CD4-positive, alpha-beta T cell treated with Interferon alpha-2 for 1 hour (primary cell): ENCODE measurements at regions not wholly inside any gene's neighbourhood (a gene's known extent, or its start where the extent isn't known, plus 50 kb on each side); places are given as distances from the start of the nearest gene placed in this dataset.

Experiments used
- DNase-seq, 2 donors: peaks; one replicate each; pipeline ENCODE4 v3.0.0-alpha.2; 2020 to 2022

DNA sequence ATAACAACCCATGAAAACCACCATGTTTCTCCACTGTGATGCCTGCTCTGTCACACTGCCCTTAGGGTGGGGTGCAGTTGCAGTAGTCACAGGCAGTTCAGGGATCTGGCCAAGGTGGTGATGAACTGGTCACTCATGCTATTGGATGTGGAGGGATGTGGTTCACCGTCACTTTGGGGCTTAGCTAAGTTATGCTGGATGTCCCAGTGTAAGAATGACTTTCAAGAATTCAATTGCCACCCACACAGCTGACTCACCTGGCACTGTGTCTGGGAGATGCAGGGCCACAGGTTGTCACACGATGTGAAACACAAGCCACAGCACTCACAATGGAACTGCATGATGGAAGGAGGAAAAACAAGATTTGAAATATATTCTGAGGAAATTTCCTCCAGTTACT, 146.1 kb upstream of the CTNNB1 start:
- no peak for DNase-seq

GRCh38 chr3:41060106-41060505, 139.2 kb upstream of the CTNNB1 start:
- no peak for DNase-seq

DNA sequence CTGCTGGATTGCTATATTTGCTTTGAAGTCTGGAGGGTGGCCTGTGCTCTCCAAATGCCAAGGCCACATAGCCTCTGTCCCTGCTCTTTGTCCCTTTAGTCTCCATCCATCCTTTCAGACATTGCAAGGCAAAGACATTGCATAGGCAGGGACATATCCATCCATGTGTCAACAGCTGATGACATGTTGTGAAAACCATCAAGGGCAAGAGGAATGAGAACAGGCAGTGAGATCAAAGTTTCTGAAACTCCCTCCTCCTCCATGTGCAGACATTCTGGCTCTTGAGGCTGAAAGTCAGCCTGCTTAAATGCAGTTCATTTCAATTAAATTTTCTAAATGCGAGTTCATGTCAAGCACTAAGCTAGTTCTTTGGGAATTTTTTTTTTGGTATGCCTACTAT, 135.2 kb upstream of the CTNNB1 start:
- no peak for DNase-seq

- no peak for DNase-seq
These were observed 134.8 kb upstream of the CTNNB1 start for GRCh38 chr3:41064526-41064925.

- no peak for DNase-seq
These were observed 134.0 kb upstream of the CTNNB1 start for GRCh38 chr3:41065340-41065739.

DNA sequence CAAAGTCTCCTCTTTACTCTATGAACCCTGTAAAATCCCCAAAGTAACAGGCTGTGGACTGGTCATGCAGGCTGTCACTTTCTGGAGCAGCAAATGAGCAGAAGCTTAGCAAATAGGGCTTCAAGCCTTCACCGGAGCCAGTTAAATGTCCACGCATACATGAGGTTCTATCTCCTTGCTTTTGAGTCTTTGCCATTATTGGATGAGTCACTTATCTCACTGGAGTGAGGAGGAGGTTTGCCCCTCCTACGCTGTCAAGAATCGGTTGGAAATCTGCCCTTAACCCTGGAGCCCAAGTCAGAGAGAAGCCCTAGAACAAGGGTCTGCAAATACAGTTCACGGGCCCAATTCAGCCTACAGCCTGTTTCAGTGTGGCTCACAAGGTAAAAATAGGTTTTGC, 126.1 kb upstream of the CTNNB1 start:
- no peak for DNase-seq

- no peak for DNase-seq
These were observed 123.3 kb upstream of the CTNNB1 start for GRCh38 chr3:41075975-41076374.

- no peak for DNase-seq
These were observed 122.9 kb upstream of the CTNNB1 start for GRCh38 chr3:41076399-41076798.

DNA sequence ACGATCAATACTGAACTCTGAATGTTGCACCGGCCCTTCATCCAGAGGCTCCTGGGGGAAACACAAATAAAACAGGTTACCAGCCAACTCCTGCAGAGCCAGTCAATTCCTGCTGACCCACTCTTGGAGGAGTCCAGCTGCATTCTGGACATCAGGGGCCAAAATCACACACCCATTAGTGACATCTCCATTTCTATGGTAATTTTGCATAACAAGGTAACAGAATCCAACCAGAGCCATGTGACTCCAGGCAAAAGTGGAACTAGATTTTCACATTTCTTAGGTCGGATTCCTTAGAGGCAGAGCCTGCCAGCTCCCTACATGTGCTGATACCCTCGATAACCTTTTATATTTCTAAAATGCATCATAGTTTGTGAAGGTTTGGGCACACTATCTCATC, 119.2 kb upstream of the CTNNB1 start:
- DNase-seq = no peak

DNA sequence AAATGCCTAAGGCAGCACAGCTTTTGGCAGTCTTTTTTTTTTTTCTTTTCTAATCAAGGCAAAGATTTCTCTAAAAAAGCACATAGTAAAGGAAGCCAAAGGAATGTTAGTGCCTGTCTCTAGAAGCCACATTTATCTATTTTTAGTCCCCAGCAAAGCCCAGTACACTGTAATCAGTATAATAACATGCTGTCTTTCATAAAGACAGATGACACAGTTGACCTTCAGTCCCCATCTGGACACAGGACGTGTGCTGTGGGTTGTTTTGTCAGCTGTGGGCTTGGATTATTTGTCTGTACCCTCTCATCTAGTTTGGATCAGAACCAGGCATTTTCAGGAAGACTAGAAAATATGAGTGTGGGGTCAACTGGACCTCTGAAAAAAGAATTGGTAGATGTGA, 110.4 kb upstream of the CTNNB1 start:
- no peak for DNase-seq

- DNase-seq = no peak
These were observed 109.7 kb upstream of the CTNNB1 start for GRCh38 chr3:41089566-41089965.

DNA sequence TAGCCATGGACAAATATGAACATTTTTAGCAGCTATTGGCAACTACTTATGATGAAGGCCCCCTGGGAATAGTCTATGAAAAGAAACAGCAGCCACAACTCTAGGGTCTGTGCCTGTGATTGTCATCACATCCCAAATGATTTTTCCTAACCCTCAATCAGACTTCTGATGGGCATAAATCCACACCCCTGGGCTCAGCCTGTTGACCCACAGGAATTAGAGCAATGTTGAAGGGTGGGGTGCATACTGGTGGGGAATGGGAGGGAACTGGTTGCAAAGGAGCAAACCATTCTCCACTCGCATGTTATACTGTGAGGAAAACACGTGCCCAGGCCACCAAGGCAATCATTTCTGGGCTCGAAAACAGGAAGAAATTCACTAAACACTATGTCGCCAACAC, 106.5 kb upstream of the CTNNB1 start:
- no peak for DNase-seq

DNA sequence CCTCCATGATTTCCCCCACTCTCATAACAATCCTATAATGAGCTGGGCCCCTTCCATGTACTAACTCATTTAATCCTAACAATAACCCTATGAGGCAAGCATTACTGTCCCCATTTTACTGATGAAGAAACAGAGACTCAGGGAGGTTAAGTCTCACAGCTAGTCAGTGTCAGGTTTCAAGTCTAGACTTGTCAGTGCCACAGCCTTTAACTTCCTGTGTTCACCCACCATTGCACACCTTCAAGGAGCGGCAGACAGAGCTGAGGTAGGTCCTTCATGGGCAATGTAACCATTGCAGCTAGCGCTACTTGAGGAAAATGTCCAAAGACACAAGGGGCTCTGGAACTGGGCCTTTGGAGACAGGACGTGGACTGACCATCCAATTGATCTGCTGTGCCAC, 105.8 kb upstream of the CTNNB1 start:
- no peak for DNase-seq

- DNase-seq = no peak
These were observed 105.0 kb upstream of the CTNNB1 start for GRCh38 chr3:41094351-41094750.

DNA sequence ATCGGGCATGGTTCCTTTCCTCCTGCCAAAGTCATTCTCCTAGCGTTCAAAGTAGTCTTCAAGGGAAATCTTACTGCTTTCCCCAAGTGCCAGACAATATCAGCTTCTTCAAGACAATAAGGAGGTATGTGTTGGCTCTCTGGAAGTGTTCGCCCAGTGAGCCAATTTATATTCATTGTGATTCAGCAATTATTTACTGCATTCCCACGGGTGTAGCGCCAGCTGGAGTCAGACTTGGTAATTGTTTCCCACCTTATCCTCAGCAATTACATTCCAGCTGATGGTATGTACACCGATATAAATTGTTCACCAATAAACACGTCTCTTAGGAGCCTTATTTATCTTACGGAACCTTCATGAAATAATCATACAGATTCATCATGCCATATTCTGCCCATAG, 103.6 kb upstream of the CTNNB1 start:
- DNase-seq = no peak

DNA sequence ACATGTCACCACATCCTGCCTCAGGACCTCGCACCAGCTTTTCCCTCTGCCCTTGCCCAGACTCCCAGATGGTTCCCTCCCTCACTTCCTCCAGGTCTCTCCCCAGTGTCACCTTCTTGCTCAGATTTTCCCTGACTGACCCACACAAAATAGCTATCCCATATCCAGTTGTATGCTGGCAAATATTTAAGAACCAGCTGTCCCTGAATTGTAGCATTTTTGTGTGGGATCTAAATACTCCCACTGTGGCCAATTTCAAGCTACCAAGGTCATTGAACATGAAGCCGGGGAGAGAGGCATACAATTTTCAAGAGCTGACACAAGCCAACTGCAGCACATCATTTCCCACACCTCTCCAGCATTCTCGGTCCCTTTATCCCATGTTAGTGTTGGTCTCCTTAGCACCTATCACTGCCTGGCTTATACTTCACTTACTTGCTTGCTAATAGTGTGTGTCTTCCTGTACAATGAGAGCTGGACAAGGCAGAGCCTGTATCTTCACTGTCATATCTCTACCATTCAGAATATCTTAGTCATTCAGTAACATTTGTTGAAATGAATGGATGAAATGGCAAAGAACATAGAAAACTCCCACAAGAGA, 101.3 kb upstream of the CTNNB1 start:
- no peak for DNase-seq

GRCh38 chr3:41101231-41101630, 98.1 kb upstream of the CTNNB1 start:
- no peak for DNase-seq

GRCh38 chr3:41102053-41102556, 97.2 kb upstream of the CTNNB1 start:
- DNase-seq = no peak

- DNase-seq = no peak
These were observed 96.6 kb upstream of the CTNNB1 start for GRCh38 chr3:41102750-41103149.

DNA sequence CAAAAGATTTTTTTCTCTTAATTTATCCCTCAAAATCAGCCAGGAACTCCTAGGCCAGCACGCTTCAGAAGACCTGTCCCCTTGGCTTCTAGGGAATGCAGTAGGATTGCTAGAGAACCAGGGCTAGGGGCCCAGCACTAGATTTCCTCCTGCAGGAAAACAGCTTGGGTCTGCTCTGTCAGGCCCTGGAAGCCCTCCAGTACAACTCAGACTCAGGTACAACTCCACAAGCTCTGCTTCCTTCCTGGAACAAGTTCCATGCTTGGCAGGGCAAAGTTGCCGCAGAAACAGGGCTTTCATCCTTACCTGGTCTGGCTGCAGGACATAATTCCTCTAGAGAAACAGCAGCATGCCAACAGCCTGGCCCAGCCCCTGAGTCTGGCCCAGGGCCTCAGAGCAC, 96.1 kb upstream of the CTNNB1 start:
- no peak for DNase-seq

DNA sequence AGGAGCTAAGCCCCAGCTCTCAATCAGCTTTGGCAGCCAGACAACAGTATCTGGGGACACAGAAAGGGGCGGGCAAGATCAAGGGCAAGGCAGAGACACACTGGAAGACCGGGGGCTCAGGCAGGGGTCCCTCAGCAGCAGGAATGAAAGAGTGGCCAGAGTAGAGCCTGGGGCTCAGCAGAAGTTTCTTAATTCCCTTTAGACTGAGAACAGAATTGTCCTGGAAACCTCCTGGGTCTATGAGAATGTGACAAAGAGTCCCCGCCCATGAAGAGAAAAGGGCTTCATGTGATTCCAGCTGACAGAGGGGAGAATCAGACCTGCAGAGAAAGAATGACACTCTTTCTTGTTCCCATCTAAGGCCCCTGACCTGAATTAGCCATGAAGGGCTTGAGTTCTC, 95.2 kb upstream of the CTNNB1 start:
- DNase-seq = no peak

DNA sequence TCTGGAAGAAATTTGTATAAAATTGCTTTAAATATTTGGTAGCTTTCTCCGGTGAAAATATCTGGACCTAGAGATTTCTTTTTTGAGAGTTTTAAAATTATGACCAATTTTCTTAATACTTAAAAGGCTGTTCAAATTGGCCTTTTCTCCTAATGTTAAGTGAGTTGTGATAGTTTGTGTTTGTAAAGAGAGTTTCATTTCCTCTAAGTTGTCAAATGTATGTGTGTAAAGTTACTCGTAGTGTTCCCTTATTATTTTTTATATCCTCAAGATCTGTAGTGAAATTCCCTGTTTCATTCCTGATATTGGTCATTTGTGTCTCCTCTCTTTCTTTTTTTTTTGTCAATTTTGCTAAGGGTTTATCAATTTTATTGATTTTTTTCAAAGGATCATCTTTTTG, 92.6 kb upstream of the CTNNB1 start:
- DNase-seq = no peak

GRCh38 chr3:41111011-41111410, 88.3 kb upstream of the CTNNB1 start:
- no peak for DNase-seq

DNA sequence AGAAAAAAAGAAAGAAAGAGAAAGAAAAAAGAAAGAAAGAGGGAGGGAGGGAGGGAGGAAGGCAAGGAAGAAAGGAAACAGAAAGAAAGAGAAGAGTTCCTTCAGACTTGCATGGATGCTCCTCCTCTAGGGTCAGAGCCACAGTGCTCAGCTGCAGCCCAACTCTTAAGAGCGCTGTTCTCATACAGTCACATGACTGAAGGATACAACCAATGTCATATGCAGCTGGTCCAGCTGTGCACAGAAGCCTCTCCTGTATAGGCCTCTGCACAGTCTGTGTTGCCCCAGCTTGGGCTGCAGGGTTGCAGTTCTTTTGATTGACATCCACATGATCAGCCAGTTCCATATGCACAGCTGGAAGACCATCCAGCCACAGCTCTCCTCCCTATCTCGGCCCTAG, 86.8 kb upstream of the CTNNB1 start:
- DNase-seq = no peak

DNA sequence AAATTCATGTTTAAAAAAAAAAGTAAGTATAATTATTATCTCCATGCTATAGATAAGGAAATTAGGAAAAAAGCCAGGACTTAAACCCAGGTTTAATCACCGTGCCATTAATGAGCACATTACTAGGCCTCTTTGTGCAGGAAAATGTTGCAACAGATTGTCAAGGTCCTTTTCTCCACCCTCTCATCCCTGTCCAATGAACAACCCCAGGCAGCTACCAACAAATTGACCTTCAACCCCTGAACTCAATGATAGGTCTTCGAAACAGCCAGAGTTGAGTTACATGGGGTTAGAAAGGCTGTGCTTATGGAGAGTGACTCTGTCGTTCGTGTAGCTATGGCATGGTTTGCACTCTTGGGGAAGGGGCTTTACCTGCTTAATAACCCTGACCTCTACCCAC, 84.2 kb upstream of the CTNNB1 start:
- no peak for DNase-seq

GRCh38 chr3:41116851-41117250, 82.5 kb upstream of the CTNNB1 start:
- no peak for DNase-seq
